ENCODE measurements at regions not wholly inside any gene's neighbourhood (a gene's known extent, or its start where the extent isn't known, plus 50 kb on each side); places are given as distances from the start of the nearest gene placed in this dataset.
"Not testable (repeated sequence)": the region's sequence is repeated elsewhere in the genome, so short reads cannot be mapped to it uniquely, and the experiment has no call there.

GRCh38 chr20:56736285-56736857 is 107.3 kb downstream of the TFAP2C start:
- Mint-ChIP-seq H3K36me3 (ENCODE audit: low read depth) (no peaks in the 10 kb centered on the region), H3K4me1 (no peaks in the 10 kb centered on the region), H3K4me3 (no peak overlapping the region), H3K9me3 (no peaks in the 10 kb centered on the region), H3K27ac (no peak overlapping the region), H3K27me3 (peaks cover 36% of the 10 kb centered on the region)
- POLR2A ChIA-PET: no interaction called here
- CTCF ChIA-PET: no interaction called here
- no peak for DNase-seq

- H3K27me3 Mint-ChIP-seq; DNase-seq; H3K9me3 Mint-ChIP-seq; POLR2A ChIA-PET; CTCF ChIA-PET; H3K4me1 Mint-ChIP-seq; H3K27ac Mint-ChIP-seq; H3K36me3 Mint-ChIP-seq (ENCODE audit: low read depth); H3K4me3 Mint-ChIP-seq: not testable (repeated sequence)
Measured at GRCh38 chr20:56744325-56744821, 115.3 kb downstream of the TFAP2C start.

- Mint-ChIP-seq H3K4me3 (no peak overlapping the region), H3K9me3 (no peaks in the 10 kb centered on the region), H3K36me3 (ENCODE audit: low read depth) (no peaks in the 10 kb centered on the region), H3K27ac (no peak overlapping the region), H3K4me1 (no peaks in the 10 kb centered on the region), H3K27me3 (peaks cover 14% of the 10 kb centered on the region)
- CTCF ChIA-PET: no interaction called here
- no peak for DNase-seq
- POLR2A ChIA-PET: no interaction called here
Measured at GRCh38 chr20:56748476-56749377, 119.6 kb downstream of the TFAP2C start.

GRCh38 chr20:56750430-56750829 is 121.3 kb downstream of the TFAP2C start:
- Mint-ChIP-seq H3K9me3 (no peaks in the 10 kb centered on the region), H3K36me3 (ENCODE audit: low read depth) (no peaks in the 10 kb centered on the region), H3K27ac (no peak overlapping the region), H3K4me1 (no peaks in the 10 kb centered on the region), H3K27me3 (peaks cover 14% of the 10 kb centered on the region), H3K4me3 (no peak overlapping the region)
- CTCF ChIA-PET: no interaction called here
- POLR2A ChIA-PET: no interaction called here
- DNase-seq: no peak

GRCh38 chr20:56752274-56752673 is 123.2 kb downstream of the TFAP2C start:
- ChIA-PET POLR2A (no interaction called here), CTCF (no interaction called here)
- Mint-ChIP-seq H3K4me1 (no peaks in the 10 kb centered on the region), H3K4me3 (no peak overlapping the region), H3K27me3 (peaks cover 14% of the 10 kb centered on the region), H3K27ac (no peak overlapping the region), H3K36me3 (ENCODE audit: low read depth) (no peaks in the 10 kb centered on the region), H3K9me3 (no peaks in the 10 kb centered on the region)
- no peak for DNase-seq

- Mint-ChIP-seq H3K27me3 (peaks cover 11% of the 10 kb centered on the region), H3K4me1 (no peaks in the 10 kb centered on the region), H3K4me3 (no peak overlapping the region), H3K36me3 (ENCODE audit: low read depth) (no peaks in the 10 kb centered on the region), H3K9me3 (no peaks in the 10 kb centered on the region), H3K27ac (no peak overlapping the region)
- ChIA-PET POLR2A (no interaction called here), CTCF (interaction anchor here (0.6 kb wide), 1 partner anchor 1443 kb away, joined by 3 read pairs; no protein-coding TSS in a partner anchor)
- no peak for DNase-seq
Measured at GRCh38 chr20:56755201-56755600, 126.1 kb downstream of the TFAP2C start.

GRCh38 chr20:56756658-56757057 is 127.6 kb downstream of the TFAP2C start:
- H3K9me3 Mint-ChIP-seq; DNase-seq; POLR2A ChIA-PET; H3K4me1 Mint-ChIP-seq; CTCF ChIA-PET; H3K27me3 Mint-ChIP-seq; H3K4me3 Mint-ChIP-seq; H3K36me3 Mint-ChIP-seq (ENCODE audit: low read depth); H3K27ac Mint-ChIP-seq: not testable (repeated sequence)

- Mint-ChIP-seq H3K36me3 (ENCODE audit: low read depth) (no peaks in the 10 kb centered on the region), H3K4me1 (no peaks in the 10 kb centered on the region), H3K4me3 (no peak overlapping the region), H3K27me3 (no peaks in the 10 kb centered on the region), H3K9me3 (peaks cover 2% of the 10 kb centered on the region), H3K27ac (no peak overlapping the region)
- no peak for DNase-seq
- POLR2A ChIA-PET: no interaction called here
- CTCF ChIA-PET: no interaction called here
Measured at GRCh38 chr20:56758706-56759105, 129.6 kb downstream of the TFAP2C start.

GRCh38 chr20:56759741-56760278 is 130.7 kb downstream of the TFAP2C start:
- H3K36me3 Mint-ChIP-seq (ENCODE audit: low read depth): no peaks in the 10 kb centered on the region
- no peak for DNase-seq
- CTCF ChIA-PET: no interaction called here
- no peaks in the 10 kb centered on the region for H3K27me3 Mint-ChIP-seq
- H3K4me1 Mint-ChIP-seq: no peaks in the 10 kb centered on the region
- H3K4me3 Mint-ChIP-seq: no peak overlapping the region
- POLR2A ChIA-PET: no interaction called here
- H3K9me3 Mint-ChIP-seq: peaks cover 2% of the 10 kb centered on the region
- H3K27ac Mint-ChIP-seq: no peak overlapping the region

GRCh38 chr20:56760610-56761009 is 131.5 kb downstream of the TFAP2C start:
- ChIA-PET CTCF (no interaction called here), POLR2A (no interaction called here)
- no peaks in the 10 kb centered on the region for H3K4me1 Mint-ChIP-seq
- H3K4me3 Mint-ChIP-seq: no peak overlapping the region
- H3K9me3 Mint-ChIP-seq: peaks cover 2% of the 10 kb centered on the region
- DNase-seq: no peak
- H3K27me3 Mint-ChIP-seq: no peaks in the 10 kb centered on the region
- H3K27ac Mint-ChIP-seq: no peak overlapping the region
- no peaks in the 10 kb centered on the region for H3K36me3 Mint-ChIP-seq (ENCODE audit: low read depth)

- peaks cover 2% of the 10 kb centered on the region for H3K9me3 Mint-ChIP-seq
- peaks cover under 1% of the 10 kb centered on the region for H3K27me3 Mint-ChIP-seq
- no peaks in the 10 kb centered on the region for H3K4me1 Mint-ChIP-seq
- no peaks in the 10 kb centered on the region for H3K36me3 Mint-ChIP-seq (ENCODE audit: low read depth)
- POLR2A ChIA-PET: no interaction called here
- no peak overlapping the region for H3K4me3 Mint-ChIP-seq
- no peak for DNase-seq
- no peak overlapping the region for H3K27ac Mint-ChIP-seq
- CTCF ChIA-PET: no interaction called here
Measured at GRCh38 chr20:56761393-56761792, 132.3 kb downstream of the TFAP2C start.

GRCh38 chr20:56762401-56762800 is 133.3 kb downstream of the TFAP2C start:
- no peak for DNase-seq
- peaks cover 2% of the 10 kb centered on the region for H3K27me3 Mint-ChIP-seq
- POLR2A ChIA-PET: no interaction called here
- H3K36me3 Mint-ChIP-seq (ENCODE audit: low read depth): no peaks in the 10 kb centered on the region
- no peaks in the 10 kb centered on the region for H3K4me1 Mint-ChIP-seq
- CTCF ChIA-PET: no interaction called here
- H3K27ac Mint-ChIP-seq: no peak overlapping the region
- peaks cover 2% of the 10 kb centered on the region for H3K9me3 Mint-ChIP-seq
- H3K4me3 Mint-ChIP-seq: no peak overlapping the region

GRCh38 chr20:56762829-56763228 is 133.7 kb downstream of the TFAP2C start:
- Mint-ChIP-seq H3K9me3 (peaks cover 2% of the 10 kb centered on the region), H3K4me3 (no peak overlapping the region), H3K4me1 (no peaks in the 10 kb centered on the region), H3K27ac (peak overlapping the region; percentile 38), H3K27me3 (peaks cover 2% of the 10 kb centered on the region), H3K36me3 (ENCODE audit: low read depth) (no peaks in the 10 kb centered on the region)
- DNase-seq: no peak
- ChIA-PET POLR2A (no interaction called here), CTCF (no interaction called here)
